ENCODE measurements at regions not wholly inside any gene's neighbourhood (a gene's known extent, or its start where the extent isn't known, plus 50 kb on each side); places are given as distances from the start of the nearest gene placed in this dataset.

DNA sequence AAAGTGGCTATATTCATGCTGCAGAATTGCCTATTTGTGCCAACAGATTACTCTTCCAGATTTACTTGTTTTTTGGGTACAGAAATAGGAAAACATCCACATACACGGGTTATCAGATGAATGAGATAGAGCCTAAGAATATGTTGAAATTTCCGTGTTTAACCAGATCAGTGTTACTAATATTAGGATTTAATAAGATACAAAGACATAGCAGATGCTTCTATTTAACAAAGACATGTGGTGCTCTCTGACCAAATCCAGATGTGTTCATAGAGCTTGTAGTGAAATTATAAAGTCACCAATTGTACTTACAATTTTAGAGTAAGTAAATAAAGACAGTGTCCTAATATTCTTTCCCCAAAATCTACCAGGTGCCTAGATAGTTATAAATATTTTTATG is 208.0 kb downstream of the CASP12 start:
- TF ChIP-seq, protein P1, sequence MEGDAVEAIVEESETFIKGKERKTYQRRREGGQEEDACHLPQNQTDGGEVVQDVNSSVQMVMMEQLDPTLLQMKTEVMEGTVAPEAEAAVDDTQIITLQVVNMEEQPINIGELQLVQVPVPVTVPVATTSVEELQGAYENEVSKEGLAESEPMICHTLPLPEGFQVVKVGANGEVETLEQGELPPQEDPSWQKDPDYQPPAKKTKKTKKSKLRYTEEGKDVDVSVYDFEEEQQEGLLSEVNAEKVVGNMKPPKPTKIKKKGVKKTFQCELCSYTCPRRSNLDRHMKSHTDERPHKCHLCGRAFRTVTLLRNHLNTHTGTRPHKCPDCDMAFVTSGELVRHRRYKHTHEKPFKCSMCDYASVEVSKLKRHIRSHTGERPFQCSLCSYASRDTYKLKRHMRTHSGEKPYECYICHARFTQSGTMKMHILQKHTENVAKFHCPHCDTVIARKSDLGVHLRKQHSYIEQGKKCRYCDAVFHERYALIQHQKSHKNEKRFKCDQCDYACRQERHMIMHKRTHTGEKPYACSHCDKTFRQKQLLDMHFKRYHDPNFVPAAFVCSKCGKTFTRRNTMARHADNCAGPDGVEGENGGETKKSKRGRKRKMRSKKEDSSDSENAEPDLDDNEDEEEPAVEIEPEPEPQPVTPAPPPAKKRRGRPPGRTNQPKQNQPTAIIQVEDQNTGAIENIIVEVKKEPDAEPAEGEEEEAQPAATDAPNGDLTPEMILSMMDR (conservative IDR thresholded peaks at IDR 0.05 in 1 of 2, IDR thresholded peaks at IDR 0.05 in 1 of 2; ENCODE audit: extremely low read depth in 1 of 2, insufficient read depth in 1 of 2, low read depth in 1 of 2, low read length in 2 of 2), result no peak
- no peak for TF ChIP-seq EZH2 (IDR thresholded peaks at IDR 0.05; ENCODE audit: borderline replicate concordance, low read length)
